GM10266 (cell line): ENCODE measurements at regions not wholly inside any gene's neighbourhood (a gene's known extent, or its start where the extent isn't known, plus 50 kb on each side); places are given as distances from the start of the nearest gene placed in this dataset.
A peak's percentile ranks its signal among the peaks of the same experiment; 100 is the strongest.

ENCODE experiments used
- DNase-seq: peaks from one replicate; pipeline ENCODE4 v3.0.0; 2012; ENCODE audit errors: extremely low spot score
- TF ChIP-seq, protein P1 (sequence below): IDR thresholded peaks from 2 replicates; pipeline ENCODE4 v1.5.1; 2012; ENCODE audit warnings: mild to moderate bottlenecking, low read depth; ENCODE audit not compliant: control insufficient read depth, insufficient read depth; ENCODE audit errors: missing control alignments

DNA sequence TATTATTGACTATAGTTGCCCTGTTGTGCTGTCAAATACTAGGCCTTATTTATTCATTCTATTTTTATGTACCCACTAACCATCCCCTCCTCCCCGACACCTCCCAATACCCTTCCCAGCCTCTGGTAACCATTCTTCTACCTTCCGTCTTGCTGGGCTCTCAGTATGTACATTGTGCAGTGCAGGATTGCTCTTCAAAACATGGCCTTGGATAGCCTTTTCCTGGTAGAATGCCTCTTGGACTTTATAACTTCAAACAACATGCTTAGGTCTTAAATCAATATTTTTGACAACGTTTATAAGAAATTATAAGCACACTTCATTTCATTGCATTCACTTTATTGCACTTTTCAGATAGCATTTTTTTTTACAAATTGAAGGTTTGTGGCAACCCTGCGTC is 172.6 kb upstream of the ACTBL2 start:
- no peak for DNase-seq
- TF ChIP-seq, protein P1, sequence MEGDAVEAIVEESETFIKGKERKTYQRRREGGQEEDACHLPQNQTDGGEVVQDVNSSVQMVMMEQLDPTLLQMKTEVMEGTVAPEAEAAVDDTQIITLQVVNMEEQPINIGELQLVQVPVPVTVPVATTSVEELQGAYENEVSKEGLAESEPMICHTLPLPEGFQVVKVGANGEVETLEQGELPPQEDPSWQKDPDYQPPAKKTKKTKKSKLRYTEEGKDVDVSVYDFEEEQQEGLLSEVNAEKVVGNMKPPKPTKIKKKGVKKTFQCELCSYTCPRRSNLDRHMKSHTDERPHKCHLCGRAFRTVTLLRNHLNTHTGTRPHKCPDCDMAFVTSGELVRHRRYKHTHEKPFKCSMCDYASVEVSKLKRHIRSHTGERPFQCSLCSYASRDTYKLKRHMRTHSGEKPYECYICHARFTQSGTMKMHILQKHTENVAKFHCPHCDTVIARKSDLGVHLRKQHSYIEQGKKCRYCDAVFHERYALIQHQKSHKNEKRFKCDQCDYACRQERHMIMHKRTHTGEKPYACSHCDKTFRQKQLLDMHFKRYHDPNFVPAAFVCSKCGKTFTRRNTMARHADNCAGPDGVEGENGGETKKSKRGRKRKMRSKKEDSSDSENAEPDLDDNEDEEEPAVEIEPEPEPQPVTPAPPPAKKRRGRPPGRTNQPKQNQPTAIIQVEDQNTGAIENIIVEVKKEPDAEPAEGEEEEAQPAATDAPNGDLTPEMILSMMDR: no peak

DNA sequence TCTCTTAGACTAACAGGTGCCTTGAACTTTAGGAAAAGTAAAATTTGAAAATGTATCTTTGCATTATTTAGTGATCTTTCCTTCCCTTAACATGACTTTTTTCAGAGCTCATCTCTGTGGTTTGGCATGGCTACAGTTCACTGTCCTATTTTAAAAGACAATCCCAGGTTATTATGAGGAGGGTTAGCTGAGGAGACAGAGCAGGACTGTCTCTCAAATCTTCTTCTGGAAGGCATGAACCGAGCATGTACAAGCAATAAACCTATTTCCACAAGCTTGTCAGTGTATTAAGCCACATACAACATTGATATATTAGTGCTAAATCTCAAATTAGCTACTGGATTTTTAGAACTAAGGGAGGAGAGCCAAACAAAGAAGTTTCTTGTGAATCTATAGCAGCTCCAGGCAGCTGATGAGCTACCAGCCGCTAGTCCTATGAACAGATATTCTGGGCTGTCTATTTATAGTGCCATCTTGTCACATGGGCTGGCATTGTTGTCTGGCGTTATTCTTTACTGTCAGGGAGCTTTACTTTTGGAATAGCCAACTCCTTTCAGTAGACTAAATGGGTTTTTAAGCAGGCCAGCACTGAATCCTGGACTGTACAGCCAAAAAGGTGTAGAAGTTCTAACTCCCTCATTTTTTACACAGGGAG is 171.2 kb upstream of the ACTBL2 start:
- no peak for DNase-seq
- TF ChIP-seq, protein P1: no peak

DNA sequence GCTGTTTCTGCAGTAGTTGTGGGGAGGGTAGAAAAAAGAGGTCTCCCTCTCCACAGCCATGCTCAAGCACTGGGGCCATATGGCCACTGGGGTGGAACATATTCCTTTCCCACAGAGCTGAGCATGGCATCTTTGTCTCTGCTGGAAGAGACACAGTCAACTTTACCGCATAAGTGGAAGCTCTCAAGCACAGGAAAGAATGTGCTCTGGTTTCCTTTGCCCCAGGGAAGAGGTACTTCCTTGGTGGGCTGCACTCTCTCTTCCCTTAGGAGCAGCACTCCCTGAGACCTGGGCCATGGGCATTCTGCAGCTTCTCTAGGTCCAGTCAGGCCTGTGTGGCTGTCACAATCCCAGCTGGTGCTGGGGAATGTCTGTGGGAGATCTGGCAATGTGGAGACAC is 168.5 kb upstream of the ACTBL2 start:
- TF ChIP-seq, protein P1: no peak
- no peak for DNase-seq

GRCh38 chr5:57650360-57651069 is 167.9 kb upstream of the ACTBL2 start:
- TF ChIP-seq, protein P1: peak; percentile 70
- peak; percentile 23 for DNase-seq

DNA sequence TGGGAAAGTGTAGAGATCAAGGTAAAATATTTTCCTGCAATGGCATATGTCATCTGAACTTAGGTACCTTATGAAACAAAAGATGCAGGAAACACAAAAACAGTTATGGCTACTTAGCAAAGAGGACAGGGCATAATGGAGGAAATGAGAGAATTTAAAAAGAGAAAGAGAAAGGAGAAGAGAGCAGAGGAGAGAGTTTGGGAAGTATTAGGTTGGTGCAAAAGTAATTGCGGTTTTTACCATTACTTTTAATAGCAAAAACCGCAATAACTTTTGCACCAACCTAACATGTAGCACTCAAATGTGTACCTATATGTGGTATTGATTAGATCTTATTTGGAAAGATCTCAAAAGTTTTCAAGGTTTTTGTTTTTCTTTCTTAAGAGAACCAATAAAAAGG is 160.1 kb upstream of the ACTBL2 start:
- TF ChIP-seq, protein P1: no peak
- DNase-seq: no peak

DNA sequence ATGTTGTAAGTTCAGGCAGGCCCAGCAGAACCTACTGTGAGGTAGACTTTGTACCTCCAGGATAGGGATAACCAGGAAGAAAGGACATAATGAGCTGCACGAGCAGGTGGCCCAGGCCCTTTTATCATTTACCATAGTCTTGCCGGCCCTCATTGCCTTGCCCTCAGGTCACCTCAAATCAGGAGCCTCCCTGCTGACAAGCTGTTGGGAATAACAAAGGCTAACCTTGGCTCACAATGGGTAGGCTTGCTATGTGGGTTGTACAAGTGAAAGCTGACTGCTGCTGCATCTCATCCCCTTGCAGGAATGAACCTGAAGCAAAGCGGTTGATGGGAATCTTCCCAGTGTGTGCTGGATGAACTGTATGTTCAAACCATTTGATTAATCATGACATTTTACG is 159.5 kb upstream of the ACTBL2 start:
- TF ChIP-seq, protein P1: no peak
- no peak for DNase-seq

DNA sequence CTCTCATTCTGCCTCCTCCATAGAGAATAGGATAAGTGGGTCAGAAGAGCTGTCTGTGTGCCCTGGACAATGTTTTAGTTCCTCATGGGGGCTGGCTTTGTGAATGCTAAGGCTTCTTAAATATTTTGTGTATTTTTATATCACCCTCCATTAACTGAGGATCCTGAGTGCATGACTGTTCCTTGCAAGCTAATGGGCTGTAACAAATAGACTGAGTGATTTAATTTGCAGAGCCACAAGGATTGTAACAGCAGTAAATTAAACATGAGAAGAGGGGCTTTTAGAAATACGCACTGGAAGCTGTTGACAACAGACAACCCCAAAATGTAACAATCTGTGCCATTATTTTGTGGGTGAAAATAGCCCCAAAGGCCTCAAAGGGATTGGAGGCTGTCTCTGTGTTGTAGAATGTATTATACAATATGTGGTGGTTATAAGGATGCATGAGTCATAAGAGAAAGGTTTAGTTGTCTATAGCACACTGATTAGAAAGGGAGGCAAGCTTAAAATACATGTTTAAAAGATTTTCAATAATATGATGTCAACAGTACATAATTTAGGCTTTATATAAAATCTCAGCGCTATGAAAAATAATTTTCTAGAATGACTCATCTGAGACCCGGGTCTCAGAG is 152.7 kb upstream of the ACTBL2 start:
- TF ChIP-seq, protein P1: no peak

More for the DNA sequence above, 152.7 kb upstream of the ACTBL2 start:
- DNase-seq: no peak
